A172 (cell line): ENCODE measurements at regions not wholly inside any gene's neighbourhood (a gene's known extent, or its start where the extent isn't known, plus 50 kb on each side); places are given as distances from the start of the nearest gene placed in this dataset.

Experiments
- DNase-seq: peaks from one replicate; pipeline ENCODE4 v3.0.0-alpha.2; 2015; ENCODE audit warnings: low spot score

DNA sequence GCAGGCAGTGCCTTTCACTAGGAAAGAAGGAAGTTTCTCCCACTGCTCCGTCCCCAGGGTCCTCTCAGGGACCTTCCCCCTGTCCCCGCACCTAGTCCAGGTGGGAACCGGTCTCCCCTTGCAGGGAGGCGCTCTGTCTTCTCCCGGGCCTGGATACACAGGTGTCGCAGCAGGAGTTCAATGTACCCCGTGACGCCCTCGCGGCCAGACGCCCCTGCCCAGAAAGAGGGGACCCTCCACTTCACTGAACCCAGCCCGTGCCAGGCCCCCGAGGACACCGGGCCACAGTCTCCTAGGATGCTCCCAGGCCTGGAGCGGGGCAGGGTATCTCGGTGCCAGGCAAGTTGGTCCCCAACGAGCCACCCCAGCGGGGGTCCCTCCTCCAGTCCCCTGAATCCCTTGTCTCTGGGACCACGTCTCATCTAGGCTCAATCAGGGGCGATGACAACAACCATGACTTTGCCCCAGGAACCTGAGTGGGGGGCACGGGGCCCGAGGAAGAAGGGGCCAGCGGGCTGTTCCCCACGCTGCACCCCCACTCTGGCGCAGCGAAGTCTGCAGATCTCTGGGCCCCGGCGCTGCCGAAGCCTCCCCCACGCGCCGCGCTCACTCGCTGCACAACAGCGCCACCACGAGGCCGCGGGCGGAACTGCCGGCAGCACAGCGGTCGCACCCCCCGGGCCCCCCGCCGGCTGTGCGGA lies 103.0 kb downstream of the EDN3 start:
- no peak for DNase-seq

GRCh38 chr20:59403962-59404314 lies 103.5 kb downstream of the EDN3 start:
- no peak for DNase-seq

DNA sequence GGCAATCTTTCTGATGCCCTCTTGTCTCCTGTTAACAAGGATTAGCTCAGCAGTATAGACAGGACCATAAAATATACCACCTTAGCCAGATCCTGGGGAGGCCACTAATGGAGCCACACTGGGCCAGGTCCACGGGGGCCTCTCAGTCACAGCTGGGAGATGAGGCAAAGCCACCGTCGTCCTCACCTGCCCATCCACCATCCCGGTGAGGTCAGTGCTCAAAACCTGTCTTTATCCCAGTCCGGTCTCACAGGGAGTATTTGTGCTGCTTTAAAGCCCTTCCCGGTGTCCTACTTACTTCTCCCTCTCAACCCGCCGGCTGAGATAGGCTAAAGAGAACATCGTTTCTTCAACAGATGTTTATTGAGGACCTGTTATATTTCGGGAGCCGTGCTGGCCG lies 104.3 kb downstream of the EDN3 start:
- DNase-seq: no peak

GRCh38 chr20:59405226-59406200 lies 105.1 kb downstream of the EDN3 start:
- DNase-seq: no peak

DNA sequence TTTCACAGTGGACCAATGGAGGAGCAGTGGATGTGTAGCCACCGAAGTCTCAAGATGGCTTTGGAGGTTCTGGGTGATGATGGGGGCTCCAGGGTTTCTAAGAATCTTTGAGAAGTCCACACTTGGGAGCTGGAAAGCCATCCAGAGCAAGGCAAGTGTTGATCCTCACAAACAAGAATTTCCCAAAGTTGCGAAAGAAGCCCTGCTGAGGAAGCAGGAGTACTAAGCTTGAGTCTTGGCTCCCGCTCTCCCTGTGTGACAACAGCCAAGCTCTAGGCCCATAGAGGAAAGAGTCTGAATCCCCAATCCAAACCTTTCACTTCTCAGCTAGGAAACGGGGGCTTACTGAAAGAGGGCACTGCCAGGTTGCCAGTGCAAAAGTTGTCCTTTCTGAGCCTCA lies 106.0 kb downstream of the EDN3 start:
- DNase-seq: no peak

DNA sequence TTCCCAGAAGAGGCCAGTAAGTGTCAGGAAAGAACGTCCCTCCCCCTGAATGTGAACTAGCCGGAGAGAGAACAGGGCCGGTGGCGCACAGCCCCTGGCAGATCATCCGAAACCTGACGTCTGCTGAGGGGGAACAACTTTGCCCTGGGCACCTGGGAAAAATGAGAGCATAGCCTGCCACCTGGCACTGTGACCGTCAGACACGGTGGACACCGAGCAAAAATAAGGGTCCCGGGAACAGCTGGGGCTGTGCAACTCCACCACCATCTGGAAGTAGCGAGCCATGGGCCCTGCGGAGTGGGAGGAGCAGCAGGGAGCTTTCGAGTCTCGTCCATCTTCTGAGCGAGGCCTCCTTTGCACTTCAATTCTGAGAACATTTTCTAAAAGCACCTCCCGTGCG lies 110.8 kb downstream of the EDN3 start:
- DNase-seq: no peak

DNA sequence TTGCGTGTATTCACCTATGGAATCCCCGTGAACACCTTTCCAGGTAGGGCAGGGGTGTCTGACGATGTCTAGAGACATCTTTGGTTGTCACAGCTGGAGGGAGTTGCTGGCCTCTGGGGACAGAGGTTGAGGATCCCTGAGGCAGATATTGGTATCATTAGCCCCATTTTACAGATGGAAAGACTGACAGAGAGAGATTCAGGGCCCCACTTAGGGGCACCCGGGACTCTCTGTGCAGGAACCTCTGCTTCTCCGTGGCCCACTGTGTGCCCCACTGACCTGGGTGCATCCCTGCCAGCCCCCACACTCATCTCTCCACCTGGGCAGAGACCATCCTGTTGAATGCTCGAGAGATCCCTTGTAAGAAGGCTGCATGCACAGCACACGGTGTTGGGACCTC lies 111.2 kb downstream of the EDN3 start:
- DNase-seq: no peak

DNA sequence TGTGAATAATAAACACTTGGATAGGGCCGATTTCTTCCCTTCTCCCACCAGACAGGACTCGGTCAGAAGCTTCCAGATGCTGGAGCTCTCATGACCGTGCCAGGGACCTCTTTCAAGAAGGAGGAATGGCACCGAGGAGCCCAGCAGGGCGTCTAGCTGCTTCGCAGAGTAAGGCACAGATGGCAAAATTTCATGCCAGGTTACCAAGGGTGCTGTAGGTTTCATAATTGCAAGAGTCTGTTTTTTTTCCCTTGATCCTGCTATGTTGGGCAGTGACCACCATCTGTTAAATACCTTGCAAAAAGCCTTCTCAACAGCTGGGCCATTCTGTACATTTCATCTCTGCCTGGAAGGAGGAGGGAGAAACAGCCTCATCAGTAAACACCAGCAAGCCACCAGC lies 111.8 kb downstream of the EDN3 start:
- DNase-seq: no peak

GRCh38 chr20:59412875-59413284 lies 112.5 kb downstream of the EDN3 start:
- DNase-seq: no peak

DNA sequence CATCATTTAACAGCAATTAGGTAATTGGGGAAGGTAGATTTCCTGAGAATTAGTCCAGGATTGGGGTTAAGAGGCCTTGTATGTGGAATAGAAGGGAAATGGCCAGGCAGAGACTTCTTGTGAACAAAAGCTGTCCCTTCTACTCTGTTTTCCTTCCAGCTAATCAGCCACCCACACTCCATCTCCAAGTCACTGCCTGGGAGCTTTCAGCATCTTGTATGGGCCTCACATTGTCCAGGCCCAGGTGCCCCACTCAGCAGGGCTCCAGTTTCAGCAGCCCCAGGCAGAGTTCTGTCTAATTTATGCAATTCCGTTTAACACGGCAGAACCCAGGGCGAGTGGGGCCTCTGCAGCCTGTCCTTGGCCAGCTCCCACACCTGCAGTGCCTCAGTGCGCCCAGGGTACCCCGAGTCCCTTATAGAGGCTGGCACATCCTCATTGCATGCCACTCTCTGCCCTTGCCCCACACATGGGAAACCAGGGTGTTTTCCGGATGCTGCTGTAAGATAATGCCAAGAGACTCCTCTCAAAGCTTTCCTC lies 113.0 kb downstream of the EDN3 start:
- no peak for DNase-seq

- no peak for DNase-seq
Measured at GRCh38 chr20:59414936-59415623, 114.7 kb downstream of the EDN3 start.

DNA sequence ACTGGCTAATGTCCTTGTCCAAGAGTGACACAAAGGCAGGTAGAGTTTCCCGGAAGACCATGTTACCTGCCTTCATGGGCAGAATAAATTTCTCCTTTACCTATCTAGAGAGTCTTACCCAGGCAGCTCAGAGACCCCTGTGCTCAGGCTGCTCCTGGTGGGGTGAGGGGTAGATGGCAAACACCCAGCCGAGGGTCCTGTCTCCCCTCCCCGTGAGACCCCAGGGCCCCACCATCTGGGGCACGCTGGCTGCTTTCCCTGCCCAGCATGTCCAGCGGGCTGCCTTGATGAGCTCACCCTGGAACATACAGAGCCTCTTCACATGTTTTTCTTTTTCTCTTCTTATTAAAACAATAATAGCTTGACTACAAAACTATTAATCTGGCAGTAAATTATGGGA lies 116.5 kb downstream of the EDN3 start:
- DNase-seq: no peak

GRCh38 chr20:59421089-59421488 lies 120.7 kb downstream of the EDN3 start:
- no peak for DNase-seq

- DNase-seq: no peak
Measured at GRCh38 chr20:59421920-59422637, 121.7 kb downstream of the EDN3 start.

DNA sequence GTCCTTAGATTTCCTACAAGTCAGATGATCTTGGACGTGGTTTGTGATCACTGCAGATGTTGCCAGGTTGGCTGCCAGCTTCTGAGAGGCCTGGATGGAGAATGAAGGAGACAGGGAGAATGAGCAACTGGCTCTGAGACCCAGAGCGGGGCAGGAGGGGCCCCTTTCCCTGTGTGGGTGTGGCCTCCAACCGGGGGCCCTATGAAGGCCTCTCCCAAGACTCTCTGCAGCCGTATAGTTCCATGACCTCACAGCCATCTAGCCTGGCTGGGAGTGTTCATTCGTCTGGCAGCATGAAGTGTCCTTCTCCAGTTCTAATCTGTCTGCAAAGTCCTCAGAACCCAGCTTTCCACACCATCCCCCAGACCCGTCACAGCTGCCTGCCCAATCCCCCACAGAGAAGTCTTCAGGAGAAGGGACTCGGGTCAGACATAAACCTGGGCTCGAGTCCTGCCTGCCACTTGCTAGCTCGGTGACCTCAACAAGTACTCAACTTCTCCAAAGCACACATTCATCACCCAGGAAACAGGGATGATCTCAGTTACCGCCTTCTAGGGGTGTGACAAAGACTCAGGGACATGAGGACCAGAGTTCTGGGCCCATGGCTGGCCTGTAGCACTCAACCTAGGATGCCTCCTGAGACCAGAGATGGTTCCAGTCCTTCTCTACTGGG lies 122.6 kb downstream of the EDN3 start:
- DNase-seq: no peak

- DNase-seq: no peak
Measured at GRCh38 chr20:59424976-59425375, 124.6 kb downstream of the EDN3 start.

DNA sequence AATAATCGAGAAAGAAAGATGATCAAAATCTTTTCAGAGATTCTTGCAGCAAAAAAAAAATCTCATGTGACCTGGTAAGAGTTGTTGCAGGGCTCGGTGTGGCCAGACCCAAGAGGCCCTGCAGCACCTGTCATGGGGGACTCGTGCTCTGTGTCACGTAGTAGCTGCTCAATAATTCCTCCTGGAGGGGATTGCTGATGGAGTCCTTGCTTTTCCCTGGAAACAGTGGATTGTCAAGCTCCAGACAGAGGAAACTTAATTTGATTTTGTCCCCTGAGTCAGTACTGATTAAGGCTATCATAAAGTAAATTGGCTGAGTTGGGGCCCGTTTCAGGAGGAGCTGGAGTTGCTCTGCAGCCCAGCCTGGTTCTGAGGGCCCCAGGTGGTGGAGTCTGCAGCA lies 125.2 kb downstream of the EDN3 start:
- DNase-seq: no peak

DNA sequence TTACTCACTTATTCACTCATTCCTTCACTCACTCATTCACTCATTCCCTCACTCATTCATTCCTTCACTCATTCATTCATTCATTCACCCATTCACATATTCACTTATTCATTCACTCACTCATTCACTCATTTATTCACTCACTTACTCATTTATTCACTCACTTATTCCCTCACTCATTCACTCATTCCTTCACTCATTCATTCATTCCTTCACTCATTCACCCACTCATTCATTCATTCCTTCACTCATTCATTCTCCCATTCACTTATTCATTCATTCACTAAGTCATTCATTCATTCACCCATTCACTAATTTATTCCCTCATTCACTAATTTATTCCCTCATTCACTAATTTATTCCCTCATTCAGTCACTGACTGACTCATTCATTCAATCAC lies 127.6 kb downstream of the EDN3 start:
- DNase-seq: no peak

GRCh38 chr20:59428441-59429205 lies 128.2 kb downstream of the EDN3 start:
- no peak for DNase-seq

- no peak for DNase-seq
Measured at GRCh38 chr20:59429396-59429795, 129.0 kb downstream of the EDN3 start.
